HepG2 (cell line): ENCODE measurements at regions not wholly inside any gene's neighbourhood (a gene's known extent, or its start where the extent isn't known, plus 50 kb on each side); places are given as distances from the start of the nearest gene placed in this dataset.
A peak's percentile ranks its signal among the peaks of the same experiment; 100 is the strongest.

ENCODE experiments used
- KAT7 ChIP-seq: IDR thresholded peaks from 2 replicates; pipeline ENCODE4 v1.6.1; 2018; ENCODE audit warnings: borderline replicate concordance, missing compliant biosample characterization
- MAFK ChIP-seq, 2 experiments: IDR thresholded peaks in 1 of 2; conservative IDR thresholded peaks in 1 of 2; 2 replicates each; pipeline ENCODE4 v1.6.1; 2011; ENCODE audit warnings: improper control_type of control experiment in 2 of 2, low read length in 2 of 2
- MATR3 ChIP-seq: sonication (generic); formaldehyde crosslinking; IDR thresholded peaks from 2 replicates; pipeline ENCODE4 v1.4.0; 2020; ENCODE audit warnings: missing genetic modification reagents
- PHF8 ChIP-seq: sonication (generic); formaldehyde crosslinking; IDR thresholded peaks from 2 replicates; pipeline ENCODE4 v1.5.0; 2020; ENCODE audit warnings: missing genetic modification reagents
- RELA ChIP-seq: sonication (generic); formaldehyde crosslinking; IDR thresholded peaks from 2 replicates; pipeline ENCODE4 v1.4.0; 2020; ENCODE audit warnings: missing genetic modification reagents
- REXO4 ChIP-seq: sonication (generic); formaldehyde crosslinking; IDR thresholded peaks from 2 replicates; pipeline ENCODE4 v1.8.0; 2022; ENCODE audit warnings: missing genetic modification reagents, mild to moderate bottlenecking, borderline replicate concordance
- SOX5 ChIP-seq: IDR thresholded peaks from 2 replicates; pipeline ENCODE4 v1.6.1; 2016; ENCODE audit warnings: borderline replicate concordance
- TEAD3 ChIP-seq: optimal IDR thresholded peaks from 2 replicates; pipeline ENCODE3; 2016; ENCODE audit warnings: borderline replicate concordance
- ZBTB20 ChIP-seq: sonication (generic); formaldehyde crosslinking; IDR thresholded peaks from 2 replicates; pipeline ENCODE4 v1.8.1; 2023; ENCODE audit warnings: missing genetic modification reagents, low read depth, mild to moderate bottlenecking, borderline replicate concordance
- ZBTB25 ChIP-seq: IDR thresholded peaks from 2 replicates; pipeline ENCODE4 v1.6.1; 2018; ENCODE audit warnings: missing genetic modification reagents
- ZBTB7B ChIP-seq: sonication (generic); formaldehyde crosslinking; IDR thresholded peaks from 2 replicates; pipeline ENCODE4 v1.4.0; 2020; ENCODE audit warnings: missing genetic modification reagents
- ZFX ChIP-seq: sonication (generic); formaldehyde crosslinking; IDR thresholded peaks from 2 replicates; pipeline ENCODE4 v1.4.0; 2020; ENCODE audit warnings: mild to moderate bottlenecking, low read depth, missing genetic modification reagents, moderate library complexity
- ZNF329 ChIP-seq: sonication (generic); formaldehyde crosslinking; IDR thresholded peaks from 2 replicates; pipeline ENCODE4 v1.9.0; 2021; ENCODE audit warnings: low read depth, mild to moderate bottlenecking, missing genetic modification reagents
- ZNF512B ChIP-seq: sonication (generic); formaldehyde crosslinking; IDR thresholded peaks from 2 replicates; pipeline ENCODE4 v1.5.1; 2020; ENCODE audit warnings: missing genetic modification reagents, mild to moderate bottlenecking, borderline replicate concordance
- ZNF850 ChIP-seq: sonication (generic); formaldehyde crosslinking; conservative IDR thresholded peaks from 2 replicates; pipeline ENCODE4 v1.9.0; 2021; ENCODE audit warnings: mild to moderate bottlenecking, missing genetic modification reagents
- TF ChIP-seq, protein P1 (sequence below): sonication (generic); formaldehyde crosslinking; IDR thresholded peaks from 2 replicates; pipeline ENCODE4 v1.5.0; 2020; ENCODE audit warnings: missing genetic modification reagents
- TF ChIP-seq, protein P2 (sequence below): sonication (generic); formaldehyde crosslinking; conservative IDR thresholded peaks from 2 replicates; pipeline ENCODE4 v1.8.0; 2022; ENCODE audit warnings: mild to moderate bottlenecking, moderate library complexity, missing genetic modification reagents
- TF ChIP-seq, protein P3 (sequence below): sonication (generic); formaldehyde crosslinking; IDR thresholded peaks from 2 replicates; pipeline ENCODE4 v1.5.0; 2020; ENCODE audit warnings: mild to moderate bottlenecking, missing genetic modification reagents

GRCh38 chr16:31700530-31701388 is 172.8 kb upstream of the ZNF267 start (continued):
- TF ChIP-seq ZNF512B (peak; percentile 63; the same call in 1 of the 2 replicates), MAFK (conservative IDR thresholded peaks at IDR 0.05 in 1 of 2, IDR thresholded peaks at IDR 0.05 in 1 of 2; ENCODE audit: low read length in 2 of 2) (no peak), MATR3 (CRISPR knock-in tag) (no peak), ZNF850 (CRISPR knock-in tag) (peak; percentile 82; the same call in 1 of the 2 replicates), REXO4 (CRISPR knock-in tag) (peak; percentile 26; the same call in 1 of the 2 replicates), KAT7 (CRISPR knock-in tag) (peak; percentile 58; the same call in 1 of the 2 replicates), ZFX (CRISPR knock-in tag) (peak; percentile 94), TEAD3 (CRISPR knock-in tag) (peak; percentile 65), ZBTB20 (peak; percentile 48), ZBTB25 (CRISPR knock-in tag) (peak; percentile 42; the same call in 1 of the 2 replicates), RELA (CRISPR knock-in tag) (peak; percentile 81; the same call in 1 of the 2 replicates), SOX5 (CRISPR knock-in tag) (peak; percentile 60; the same call in 1 of the 2 replicates), ZNF329 (CRISPR knock-in tag) (no peak), ZBTB7B (CRISPR knock-in tag) (peak; percentile 88), PHF8 (CRISPR knock-in tag) (peak; percentile 96)
- TF ChIP-seq, protein P1, sequence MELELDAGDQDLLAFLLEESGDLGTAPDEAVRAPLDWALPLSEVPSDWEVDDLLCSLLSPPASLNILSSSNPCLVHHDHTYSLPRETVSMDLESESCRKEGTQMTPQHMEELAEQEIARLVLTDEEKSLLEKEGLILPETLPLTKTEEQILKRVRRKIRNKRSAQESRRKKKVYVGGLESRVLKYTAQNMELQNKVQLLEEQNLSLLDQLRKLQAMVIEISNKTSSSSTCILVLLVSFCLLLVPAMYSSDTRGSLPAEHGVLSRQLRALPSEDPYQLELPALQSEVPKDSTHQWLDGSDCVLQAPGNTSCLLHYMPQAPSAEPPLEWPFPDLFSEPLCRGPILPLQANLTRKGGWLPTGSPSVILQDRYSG (CRISPR knock-in tag): no peak
- TF ChIP-seq, protein P2, sequence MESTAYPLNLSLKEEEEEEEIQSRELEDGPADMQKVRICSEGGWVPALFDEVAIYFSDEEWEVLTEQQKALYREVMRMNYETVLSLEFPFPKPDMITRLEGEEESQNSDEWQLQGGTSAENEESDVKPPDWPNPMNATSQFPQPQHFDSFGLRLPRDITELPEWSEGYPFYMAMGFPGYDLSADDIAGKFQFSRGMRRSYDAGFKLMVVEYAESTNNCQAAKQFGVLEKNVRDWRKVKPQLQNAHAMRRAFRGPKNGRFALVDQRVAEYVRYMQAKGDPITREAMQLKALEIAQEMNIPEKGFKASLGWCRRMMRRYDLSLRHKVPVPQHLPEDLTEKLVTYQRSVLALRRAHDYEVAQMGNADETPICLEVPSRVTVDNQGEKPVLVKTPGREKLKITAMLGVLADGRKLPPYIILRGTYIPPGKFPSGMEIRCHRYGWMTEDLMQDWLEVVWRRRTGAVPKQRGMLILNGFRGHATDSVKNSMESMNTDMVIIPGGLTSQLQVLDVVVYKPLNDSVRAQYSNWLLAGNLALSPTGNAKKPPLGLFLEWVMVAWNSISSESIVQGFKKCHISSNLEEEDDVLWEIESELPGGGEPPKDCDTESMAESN (CRISPR knock-in tag): peak; percentile 91
- TF ChIP-seq, protein P3, sequence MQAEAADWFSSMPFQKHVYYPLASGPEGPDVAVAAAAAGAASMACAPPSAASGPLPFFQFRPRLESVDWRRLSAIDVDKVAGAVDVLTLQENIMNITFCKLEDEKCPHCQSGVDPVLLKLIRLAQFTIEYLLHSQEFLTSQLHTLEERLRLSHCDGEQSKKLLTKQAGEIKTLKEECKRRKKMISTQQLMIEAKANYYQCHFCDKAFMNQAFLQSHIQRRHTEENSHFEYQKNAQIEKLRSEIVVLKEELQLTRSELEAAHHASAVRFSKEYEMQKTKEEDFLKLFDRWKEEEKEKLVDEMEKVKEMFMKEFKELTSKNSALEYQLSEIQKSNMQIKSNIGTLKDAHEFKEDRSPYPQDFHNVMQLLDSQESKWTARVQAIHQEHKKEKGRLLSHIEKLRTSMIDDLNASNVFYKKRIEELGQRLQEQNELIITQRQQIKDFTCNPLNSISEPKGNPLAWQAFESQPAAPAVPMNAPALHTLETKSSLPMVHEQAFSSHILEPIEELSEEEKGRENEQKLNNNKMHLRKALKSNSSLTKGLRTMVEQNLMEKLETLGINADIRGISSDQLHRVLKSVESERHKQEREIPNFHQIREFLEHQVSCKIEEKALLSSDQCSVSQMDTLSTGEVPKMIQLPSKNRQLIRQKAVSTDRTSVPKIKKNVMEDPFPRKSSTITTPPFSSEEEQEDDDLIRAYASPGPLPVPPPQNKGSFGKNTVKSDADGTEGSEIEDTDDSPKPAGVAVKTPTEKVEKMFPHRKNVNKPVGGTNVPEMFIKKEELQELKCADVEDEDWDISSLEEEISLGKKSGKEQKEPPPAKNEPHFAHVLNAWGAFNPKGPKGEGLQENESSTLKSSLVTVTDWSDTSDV (CRISPR knock-in tag): no peak
